ENCODE measurements at regions not wholly inside any gene's neighbourhood (a gene's known extent, or its start where the extent isn't known, plus 50 kb on each side); places are given as distances from the start of the nearest gene placed in this dataset.

- Histone ChIP-seq H3K9me2 (ENCODE audit: insufficient read depth) (no peaks in the 10 kb centered on the region), H3K4me1 (ENCODE audit: insufficient read depth) (no peaks in the 10 kb centered on the region), H4K20me1 (ENCODE audit: insufficient read depth) (no peaks in the 10 kb centered on the region), H3K9ac (no peak overlapping the region), H3K27ac (no peak overlapping the region), H3K27me3 (replicated peaks; ENCODE audit: insufficient read depth) (peaks cover 6% of the 10 kb centered on the region), H3K4me3 (peak overlapping the region; percentile 58), H3K79me2 (ENCODE audit: insufficient read depth) (no peaks in the 10 kb centered on the region), H3F3A (ENCODE audit: insufficient read depth) (no peaks in the 10 kb centered on the region), H3K9me3 (ENCODE audit: low read depth) (no peaks in the 10 kb centered on the region), H3K4me2 (ENCODE audit: unreplicated experiment) (peak overlapping the region; percentile 35), H3K36me3 (ENCODE audit: low read depth) (no peaks in the 10 kb centered on the region), H2AFZ (0 out of 2 replicates have a peak overlapping the region, but pooled peaks have one; percentile 33)
- TF ChIP-seq EZH2phosphoT487 (IDR thresholded peaks at IDR 0.05; ENCODE audit: insufficient read depth, low read depth), result no peak
- no peak for TF ChIP-seq EZH2 (IDR thresholded peaks at IDR 0.05; ENCODE audit: insufficient read depth, poor library complexity, severe bottlenecking)
- DNase-seq, result peak; percentile 41
- in situ Hi-C loops (cut with MboI), result no loop called here
- WGBS, 2 experiments (ENCODE audit: low coverage in 1 of 2, low lambda C conversion rate in 2 of 2, missing lambda C conversion rate in 2 of 2), result 0 to 1% methylated on average over 7 to 37 of the region's 48 CpGs
Measured at GRCh38 chrX:125205133-125205917, 114.3 kb upstream of the TEX13C start.

- H3K27ac ChIP-seq, result no peak overlapping the region
- H3K4me1 ChIP-seq (ENCODE audit: insufficient read depth), result no peaks in the 10 kb centered on the region
- no peaks in the 10 kb centered on the region for H3F3A ChIP-seq (ENCODE audit: insufficient read depth)
- no peaks in the 10 kb centered on the region for H3K36me3 ChIP-seq (ENCODE audit: low read depth)
- whole genome bisulfite sequencing, 2 experiments (ENCODE audit: low coverage in 1 of 2, low lambda C conversion rate in 2 of 2, missing lambda C conversion rate in 2 of 2), result 6 to 9% methylated on average over 16 to 23 of the region's 25 CpGs
- no peaks in the 10 kb centered on the region for H3K79me2 ChIP-seq (ENCODE audit: insufficient read depth)
- no peaks in the 10 kb centered on the region for H4K20me1 ChIP-seq (ENCODE audit: insufficient read depth)
- H3K9me3 ChIP-seq (ENCODE audit: low read depth), result no peaks in the 10 kb centered on the region
- no peak for TF ChIP-seq EZH2 (IDR thresholded peaks at IDR 0.05; ENCODE audit: insufficient read depth, poor library complexity, severe bottlenecking)
- TF ChIP-seq EZH2phosphoT487 (IDR thresholded peaks at IDR 0.05; ENCODE audit: insufficient read depth, low read depth), result no peak
- no peak overlapping the region for H2AFZ ChIP-seq
- H3K9ac ChIP-seq, result no peak overlapping the region
- peak; percentile 4 for DNase-seq
- no peak overlapping the region for H3K4me2 ChIP-seq (ENCODE audit: unreplicated experiment)
- H3K9me2 ChIP-seq (ENCODE audit: insufficient read depth), result no peaks in the 10 kb centered on the region
- in situ Hi-C loops (cut with MboI), result no loop called here
- peaks cover 6% of the 10 kb centered on the region for H3K27me3 ChIP-seq (replicated peaks; ENCODE audit: insufficient read depth)
- H3K4me3 ChIP-seq, result peak overlapping the region; percentile 58; the same call in 1 of the 2 replicates
Measured at GRCh38 chrX:125205918-125206665, 113.6 kb upstream of the TEX13C start.

GRCh38 chrX:125210146-125210545 lies 109.5 kb upstream of the TEX13C start:
- no peaks in the 10 kb centered on the region for H3K79me2 ChIP-seq (ENCODE audit: insufficient read depth)
- in situ Hi-C loops (cut with MboI), result no loop called here
- H3K36me3 ChIP-seq (ENCODE audit: low read depth), result no peaks in the 10 kb centered on the region
- H3K27ac ChIP-seq, result no peak overlapping the region
- TF ChIP-seq EZH2phosphoT487 (IDR thresholded peaks at IDR 0.05; ENCODE audit: insufficient read depth, low read depth) (no peak), EZH2 (IDR thresholded peaks at IDR 0.05; ENCODE audit: insufficient read depth, poor library complexity, severe bottlenecking) (no peak)
- H3K27me3 ChIP-seq (replicated peaks; ENCODE audit: insufficient read depth), result no peaks in the 10 kb centered on the region
- H3K9me2 ChIP-seq (ENCODE audit: insufficient read depth), result no peaks in the 10 kb centered on the region
- DNase-seq, result no peak
- H3K4me2 ChIP-seq (ENCODE audit: unreplicated experiment), result no peak overlapping the region
- no peak overlapping the region for H3K4me3 ChIP-seq
- no peaks in the 10 kb centered on the region for H3F3A ChIP-seq (ENCODE audit: insufficient read depth)
- WGBS, 2 experiments (ENCODE audit: low coverage in 1 of 2, low lambda C conversion rate in 2 of 2, missing lambda C conversion rate in 2 of 2), result 4 to 25% methylated on average over 1 of the region's 1 CpG
- no peaks in the 10 kb centered on the region for H3K4me1 ChIP-seq (ENCODE audit: insufficient read depth)
- no peaks in the 10 kb centered on the region for H3K9me3 ChIP-seq (ENCODE audit: low read depth)
- no peak overlapping the region for H2AFZ ChIP-seq
- H3K9ac ChIP-seq, result no peak overlapping the region
- H4K20me1 ChIP-seq (ENCODE audit: insufficient read depth), result no peaks in the 10 kb centered on the region

- Histone ChIP-seq H3K9ac (no peak overlapping the region), H3K27me3 (replicated peaks; ENCODE audit: insufficient read depth) (no peaks in the 10 kb centered on the region), H3K4me2 (ENCODE audit: unreplicated experiment) (no peak overlapping the region), H2AFZ (no peak overlapping the region), H3K36me3 (ENCODE audit: low read depth) (no peaks in the 10 kb centered on the region), H3F3A (ENCODE audit: insufficient read depth) (no peaks in the 10 kb centered on the region), H3K79me2 (ENCODE audit: insufficient read depth) (no peaks in the 10 kb centered on the region), H3K27ac (no peak overlapping the region), H3K9me2 (ENCODE audit: insufficient read depth) (no peaks in the 10 kb centered on the region), H3K4me1 (ENCODE audit: insufficient read depth) (no peaks in the 10 kb centered on the region), H4K20me1 (ENCODE audit: insufficient read depth) (no peaks in the 10 kb centered on the region), H3K4me3 (no peak overlapping the region), H3K9me3 (ENCODE audit: low read depth) (no peaks in the 10 kb centered on the region)
- in situ Hi-C loops (cut with MboI), result no loop called here
- no peak for DNase-seq
- whole genome bisulfite sequencing, 2 experiments (ENCODE audit: low coverage in 1 of 2, low lambda C conversion rate in 2 of 2, missing lambda C conversion rate in 2 of 2), result 23 to 24% methylated on average over 4 of the region's 4 CpGs
- TF ChIP-seq EZH2 (IDR thresholded peaks at IDR 0.05; ENCODE audit: insufficient read depth, poor library complexity, severe bottlenecking) (no peak), EZH2phosphoT487 (IDR thresholded peaks at IDR 0.05; ENCODE audit: insufficient read depth, low read depth) (no peak)
Measured at GRCh38 chrX:125219852-125220251, 99.8 kb upstream of the TEX13C start.
